HepG2 (cell line): ENCODE measurements at regions not wholly inside any gene's neighbourhood (a gene's known extent, or its start where the extent isn't known, plus 50 kb on each side); places are given as distances from the start of the nearest gene placed in this dataset.

Experiments
- CEBPB ChIP-seq: IDR thresholded peaks from 2 replicates; pipeline ENCODE4 v1.6.1; 2011; ENCODE audit warnings: low read depth, low read length, improper control_type of control experiment, borderline replicate concordance
- HOXA7 ChIP-seq: sonication (generic); formaldehyde crosslinking; IDR thresholded peaks from 2 replicates; pipeline ENCODE4 v1.8.1; 2022; ENCODE audit warnings: mild to moderate bottlenecking, missing genetic modification reagents, moderate library complexity
- NFKBIZ ChIP-seq: IDR thresholded peaks from 2 replicates; pipeline ENCODE4 v1.6.1; 2018; ENCODE audit warnings: missing genetic modification reagents, missing compliant biosample characterization
- NR3C1 ChIP-seq: sonication (generic); formaldehyde crosslinking; IDR thresholded peaks from 2 replicates; pipeline ENCODE4 v1.4.0; 2020; ENCODE audit warnings: missing genetic modification reagents
- SCMH1 ChIP-seq: sonication (generic); formaldehyde crosslinking; IDR thresholded peaks from 2 replicates; pipeline ENCODE4 v1.9.0; 2021; ENCODE audit warnings: missing genetic modification reagents, mild to moderate bottlenecking, borderline replicate concordance
- SIN3A ChIP-seq: IDR thresholded peaks from 2 replicates; pipeline ENCODE4 v1.6.1; 2011; ENCODE audit warnings: low read depth, mild to moderate bottlenecking, control low read depth, low read length, borderline replicate concordance
- YY1 ChIP-seq: IDR thresholded peaks from 2 replicates; pipeline ENCODE4 v1.6.1; 2011; ENCODE audit warnings: low read length, low read depth, moderate library complexity, mild to moderate bottlenecking; ENCODE audit not compliant: insufficient read depth, insufficient replicate concordance
- ZFYVE20 ChIP-seq: sonication (generic); formaldehyde crosslinking; IDR thresholded peaks from 2 replicates; pipeline ENCODE4 v1.8.0; 2023; ENCODE audit warnings: low read depth, mild to moderate bottlenecking, moderate library complexity, missing genetic modification reagents, borderline replicate concordance
- ZNF10 ChIP-seq: sonication (generic); formaldehyde crosslinking; IDR thresholded peaks from 2 replicates; pipeline ENCODE4 v1.4.0; 2020; ENCODE audit warnings: mild to moderate bottlenecking, low read depth, missing genetic modification reagents, borderline replicate concordance
- ZNF12 ChIP-seq: sonication (generic); formaldehyde crosslinking; IDR thresholded peaks from 2 replicates; pipeline ENCODE4 v1.5.0; 2020; ENCODE audit warnings: missing genetic modification reagents
- ZNF615 ChIP-seq: sonication (generic); formaldehyde crosslinking; IDR thresholded peaks from 2 replicates; pipeline ENCODE4 v1.5.0; 2020; ENCODE audit warnings: mild to moderate bottlenecking, missing genetic modification reagents, borderline replicate concordance
- ZNF713 ChIP-seq: sonication (generic); formaldehyde crosslinking; IDR thresholded peaks from 2 replicates; pipeline ENCODE4 v1.4.0; 2020; ENCODE audit warnings: mild to moderate bottlenecking, missing genetic modification reagents
- TF ChIP-seq, protein P1 (sequence below): sonication (generic); formaldehyde crosslinking; conservative IDR thresholded peaks from 2 replicates; pipeline ENCODE4 v1.5.0; 2020; ENCODE audit warnings: missing genetic modification reagents
- TF ChIP-seq, protein P2 (sequence below), 2 experiments: IDR thresholded peaks; 2 replicates each; pipeline ENCODE4 v1.6.1; 2011 to 2012; ENCODE audit warnings: low read length in 2 of 2, borderline replicate concordance in 1 of 2, low read depth in 1 of 2, mild to moderate bottlenecking in 1 of 2, moderate library complexity in 1 of 2
- TF ChIP-seq, protein P3 (sequence below): sonication (generic); formaldehyde crosslinking; IDR thresholded peaks from 2 replicates; pipeline ENCODE4 v1.4.0; 2020; ENCODE audit warnings: missing genetic modification reagents
- TF ChIP-seq, protein P4 (sequence below): fragments of 450-650 bp; IDR thresholded peaks from 2 replicates; pipeline ENCODE4 v1.6.1; 2016
- TF ChIP-seq, protein P5 (sequence below): sonication (generic); formaldehyde crosslinking; IDR thresholded peaks from 2 replicates; pipeline ENCODE4 v1.5.0; 2020; ENCODE audit warnings: missing genetic modification reagents, mild to moderate bottlenecking, borderline replicate concordance

DNA sequence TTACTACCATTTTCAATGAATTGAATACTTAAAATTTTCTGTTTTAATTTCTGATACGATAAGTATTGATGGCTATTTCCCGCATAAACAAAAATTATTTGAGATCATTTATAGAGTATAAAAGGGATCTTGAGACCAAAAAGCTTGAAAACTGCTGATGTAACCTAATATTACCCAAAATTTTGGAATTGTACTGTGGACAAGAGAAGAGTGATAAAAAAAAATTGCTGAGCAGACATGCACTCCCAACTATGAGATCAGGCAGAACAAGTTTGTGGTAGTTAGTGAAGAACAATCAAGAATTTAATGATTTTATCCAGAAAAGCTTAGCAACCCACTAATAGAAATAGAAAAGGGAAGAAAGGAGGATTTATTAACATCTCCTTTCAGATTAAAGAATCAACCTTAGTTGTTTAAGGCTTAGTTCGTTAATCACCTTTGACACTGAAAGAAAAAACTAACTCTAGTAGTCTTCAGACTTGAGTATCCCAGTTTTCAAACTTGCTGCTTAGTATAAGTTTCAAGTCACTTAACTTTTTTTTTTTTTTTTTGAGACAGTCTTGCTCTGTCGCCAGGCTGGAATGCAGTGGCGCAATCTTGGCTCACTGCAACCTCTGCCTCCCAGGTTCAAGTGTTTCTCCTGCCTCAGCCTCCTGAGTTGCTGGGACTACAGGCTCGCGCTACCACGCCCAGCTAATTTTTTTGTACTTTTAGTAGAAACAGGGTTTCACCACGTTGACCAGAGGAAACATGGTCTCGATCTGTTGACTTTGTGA lies 50.6 kb upstream of the ZC3HAV1 start (continued):
- TF ChIP-seq, protein P1, sequence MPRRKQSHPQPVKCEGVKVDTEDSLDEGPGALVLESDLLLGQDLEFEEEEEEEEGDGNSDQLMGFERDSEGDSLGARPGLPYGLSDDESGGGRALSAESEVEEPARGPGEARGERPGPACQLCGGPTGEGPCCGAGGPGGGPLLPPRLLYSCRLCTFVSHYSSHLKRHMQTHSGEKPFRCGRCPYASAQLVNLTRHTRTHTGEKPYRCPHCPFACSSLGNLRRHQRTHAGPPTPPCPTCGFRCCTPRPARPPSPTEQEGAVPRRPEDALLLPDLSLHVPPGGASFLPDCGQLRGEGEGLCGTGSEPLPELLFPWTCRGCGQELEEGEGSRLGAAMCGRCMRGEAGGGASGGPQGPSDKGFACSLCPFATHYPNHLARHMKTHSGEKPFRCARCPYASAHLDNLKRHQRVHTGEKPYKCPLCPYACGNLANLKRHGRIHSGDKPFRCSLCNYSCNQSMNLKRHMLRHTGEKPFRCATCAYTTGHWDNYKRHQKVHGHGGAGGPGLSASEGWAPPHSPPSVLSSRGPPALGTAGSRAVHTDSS (CRISPR knock-in tag) = no peak
- TF ChIP-seq ZNF12 (no peak), HOXA7 (no peak), NR3C1 (no peak), CEBPB (peak; percentile 48; the same call in 1 of the 2 replicates), YY1 (no peak), ZNF713 (no peak), ZNF615 (CRISPR knock-in tag) (no peak), NFKBIZ (CRISPR knock-in tag) (no peak), ZNF10 (no peak), ZFYVE20 (CRISPR knock-in tag) (no peak), SCMH1 (CRISPR knock-in tag) (no peak), SIN3A (no peak)
- TF ChIP-seq, protein P2, sequence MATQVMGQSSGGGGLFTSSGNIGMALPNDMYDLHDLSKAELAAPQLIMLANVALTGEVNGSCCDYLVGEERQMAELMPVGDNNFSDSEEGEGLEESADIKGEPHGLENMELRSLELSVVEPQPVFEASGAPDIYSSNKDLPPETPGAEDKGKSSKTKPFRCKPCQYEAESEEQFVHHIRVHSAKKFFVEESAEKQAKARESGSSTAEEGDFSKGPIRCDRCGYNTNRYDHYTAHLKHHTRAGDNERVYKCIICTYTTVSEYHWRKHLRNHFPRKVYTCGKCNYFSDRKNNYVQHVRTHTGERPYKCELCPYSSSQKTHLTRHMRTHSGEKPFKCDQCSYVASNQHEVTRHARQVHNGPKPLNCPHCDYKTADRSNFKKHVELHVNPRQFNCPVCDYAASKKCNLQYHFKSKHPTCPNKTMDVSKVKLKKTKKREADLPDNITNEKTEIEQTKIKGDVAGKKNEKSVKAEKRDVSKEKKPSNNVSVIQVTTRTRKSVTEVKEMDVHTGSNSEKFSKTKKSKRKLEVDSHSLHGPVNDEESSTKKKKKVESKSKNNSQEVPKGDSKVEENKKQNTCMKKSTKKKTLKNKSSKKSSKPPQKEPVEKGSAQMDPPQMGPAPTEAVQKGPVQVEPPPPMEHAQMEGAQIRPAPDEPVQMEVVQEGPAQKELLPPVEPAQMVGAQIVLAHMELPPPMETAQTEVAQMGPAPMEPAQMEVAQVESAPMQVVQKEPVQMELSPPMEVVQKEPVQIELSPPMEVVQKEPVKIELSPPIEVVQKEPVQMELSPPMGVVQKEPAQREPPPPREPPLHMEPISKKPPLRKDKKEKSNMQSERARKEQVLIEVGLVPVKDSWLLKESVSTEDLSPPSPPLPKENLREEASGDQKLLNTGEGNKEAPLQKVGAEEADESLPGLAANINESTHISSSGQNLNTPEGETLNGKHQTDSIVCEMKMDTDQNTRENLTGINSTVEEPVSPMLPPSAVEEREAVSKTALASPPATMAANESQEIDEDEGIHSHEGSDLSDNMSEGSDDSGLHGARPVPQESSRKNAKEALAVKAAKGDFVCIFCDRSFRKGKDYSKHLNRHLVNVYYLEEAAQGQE (IDR thresholded peaks at IDR 0.05; ENCODE audit: borderline replicate concordance in 1 of 2, low read depth in 1 of 2, low read length in 2 of 2) = no peak
- TF ChIP-seq, protein P3, sequence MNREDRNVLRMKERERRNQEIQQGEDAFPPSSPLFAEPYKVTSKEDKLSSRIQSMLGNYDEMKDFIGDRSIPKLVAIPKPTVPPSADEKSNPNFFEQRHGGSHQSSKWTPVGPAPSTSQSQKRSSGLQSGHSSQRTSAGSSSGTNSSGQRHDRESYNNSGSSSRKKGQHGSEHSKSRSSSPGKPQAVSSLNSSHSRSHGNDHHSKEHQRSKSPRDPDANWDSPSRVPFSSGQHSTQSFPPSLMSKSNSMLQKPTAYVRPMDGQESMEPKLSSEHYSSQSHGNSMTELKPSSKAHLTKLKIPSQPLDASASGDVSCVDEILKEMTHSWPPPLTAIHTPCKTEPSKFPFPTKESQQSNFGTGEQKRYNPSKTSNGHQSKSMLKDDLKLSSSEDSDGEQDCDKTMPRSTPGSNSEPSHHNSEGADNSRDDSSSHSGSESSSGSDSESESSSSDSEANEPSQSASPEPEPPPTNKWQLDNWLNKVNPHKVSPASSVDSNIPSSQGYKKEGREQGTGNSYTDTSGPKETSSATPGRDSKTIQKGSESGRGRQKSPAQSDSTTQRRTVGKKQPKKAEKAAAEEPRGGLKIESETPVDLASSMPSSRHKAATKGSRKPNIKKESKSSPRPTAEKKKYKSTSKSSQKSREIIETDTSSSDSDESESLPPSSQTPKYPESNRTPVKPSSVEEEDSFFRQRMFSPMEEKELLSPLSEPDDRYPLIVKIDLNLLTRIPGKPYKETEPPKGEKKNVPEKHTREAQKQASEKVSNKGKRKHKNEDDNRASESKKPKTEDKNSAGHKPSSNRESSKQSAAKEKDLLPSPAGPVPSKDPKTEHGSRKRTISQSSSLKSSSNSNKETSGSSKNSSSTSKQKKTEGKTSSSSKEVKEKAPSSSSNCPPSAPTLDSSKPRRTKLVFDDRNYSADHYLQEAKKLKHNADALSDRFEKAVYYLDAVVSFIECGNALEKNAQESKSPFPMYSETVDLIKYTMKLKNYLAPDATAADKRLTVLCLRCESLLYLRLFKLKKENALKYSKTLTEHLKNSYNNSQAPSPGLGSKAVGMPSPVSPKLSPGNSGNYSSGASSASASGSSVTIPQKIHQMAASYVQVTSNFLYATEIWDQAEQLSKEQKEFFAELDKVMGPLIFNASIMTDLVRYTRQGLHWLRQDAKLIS (CRISPR knock-in tag) = no peak
- TF ChIP-seq, protein P4, sequence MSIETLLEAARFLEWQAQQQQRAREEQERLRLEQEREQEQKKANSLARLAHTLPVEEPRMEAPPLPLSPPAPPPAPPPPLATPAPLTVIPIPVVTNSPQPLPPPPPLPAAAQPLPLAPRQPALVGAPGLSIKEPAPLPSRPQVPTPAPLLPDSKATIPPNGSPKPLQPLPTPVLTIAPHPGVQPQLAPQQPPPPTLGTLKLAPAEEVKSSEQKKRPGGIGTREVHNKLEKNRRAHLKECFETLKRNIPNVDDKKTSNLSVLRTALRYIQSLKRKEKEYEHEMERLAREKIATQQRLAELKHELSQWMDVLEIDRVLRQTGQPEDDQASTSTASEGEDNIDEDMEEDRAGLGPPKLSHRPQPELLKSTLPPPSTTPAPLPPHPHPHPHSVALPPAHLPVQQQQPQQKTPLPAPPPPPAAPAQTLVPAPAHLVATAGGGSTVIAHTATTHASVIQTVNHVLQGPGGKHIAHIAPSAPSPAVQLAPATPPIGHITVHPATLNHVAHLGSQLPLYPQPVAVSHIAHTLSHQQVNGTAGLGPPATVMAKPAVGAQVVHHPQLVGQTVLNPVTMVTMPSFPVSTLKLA = no peak
- TF ChIP-seq, protein P5, sequence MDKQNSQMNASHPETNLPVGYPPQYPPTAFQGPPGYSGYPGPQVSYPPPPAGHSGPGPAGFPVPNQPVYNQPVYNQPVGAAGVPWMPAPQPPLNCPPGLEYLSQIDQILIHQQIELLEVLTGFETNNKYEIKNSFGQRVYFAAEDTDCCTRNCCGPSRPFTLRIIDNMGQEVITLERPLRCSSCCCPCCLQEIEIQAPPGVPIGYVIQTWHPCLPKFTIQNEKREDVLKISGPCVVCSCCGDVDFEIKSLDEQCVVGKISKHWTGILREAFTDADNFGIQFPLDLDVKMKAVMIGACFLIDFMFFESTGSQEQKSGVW = no peak
